ENCODE measurements at regions not wholly inside any gene's neighbourhood (a gene's known extent, or its start where the extent isn't known, plus 50 kb on each side); places are given as distances from the start of the nearest gene placed in this dataset.

GRCh38 chr4:85246055-85246454 is 228.9 kb upstream of the ARHGAP24 start:
- no peak for DNase-seq (ENCODE audit: low read depth in 4 of 4, low spot score in 2 of 4)

GRCh38 chr4:85250852-85251251 is 224.1 kb upstream of the ARHGAP24 start:
- no peak for DNase-seq (ENCODE audit: low read depth in 4 of 4, low spot score in 2 of 4)

GRCh38 chr4:85257817-85258370 is 217.1 kb upstream of the ARHGAP24 start:
- DNase-seq (ENCODE audit: low read depth in 4 of 4, low spot score in 2 of 4), result no peak

- DNase-seq (ENCODE audit: low read depth in 4 of 4, low spot score in 2 of 4), result no peak
These were observed 214.9 kb upstream of the ARHGAP24 start for GRCh38 chr4:85260064-85260463.

- DNase-seq (ENCODE audit: low read depth in 4 of 4, low spot score in 2 of 4), result no peak
These were observed 209.7 kb upstream of the ARHGAP24 start for GRCh38 chr4:85265234-85265633.

- DNase-seq (ENCODE audit: low read depth in 4 of 4, low spot score in 2 of 4), result no peak
These were observed 206.8 kb upstream of the ARHGAP24 start for GRCh38 chr4:85268188-85268587.

- no peak for DNase-seq (ENCODE audit: low read depth in 4 of 4, low spot score in 2 of 4)
These were observed 206.0 kb upstream of the ARHGAP24 start for GRCh38 chr4:85268961-85269360.

GRCh38 chr4:85274955-85275354 is 200.0 kb upstream of the ARHGAP24 start:
- no peak for DNase-seq (ENCODE audit: low read depth in 4 of 4, low spot score in 2 of 4)

- DNase-seq (ENCODE audit: low read depth in 4 of 4, low spot score in 2 of 4), result no peak
These were observed 194.0 kb upstream of the ARHGAP24 start for GRCh38 chr4:85280963-85281362.

GRCh38 chr4:85291226-85291625 is 183.7 kb upstream of the ARHGAP24 start:
- DNase-seq (ENCODE audit: low read depth in 4 of 4, low spot score in 2 of 4), result no peak

GRCh38 chr4:85298037-85298436 is 176.9 kb upstream of the ARHGAP24 start:
- no peak for DNase-seq (ENCODE audit: low read depth in 4 of 4, low spot score in 2 of 4)

GRCh38 chr4:85302193-85302736 is 172.7 kb upstream of the ARHGAP24 start:
- DNase-seq (ENCODE audit: low read depth in 4 of 4, low spot score in 2 of 4), result no peak

- DNase-seq (ENCODE audit: low read depth in 4 of 4, low spot score in 2 of 4), result no peak
These were observed 172.2 kb upstream of the ARHGAP24 start for GRCh38 chr4:85302756-85303155.

- DNase-seq (ENCODE audit: low read depth in 4 of 4, low spot score in 2 of 4), result no peak
These were observed 156.5 kb upstream of the ARHGAP24 start for GRCh38 chr4:85318415-85318814.

- DNase-seq (ENCODE audit: low read depth in 4 of 4, low spot score in 2 of 4), result no peak
These were observed 116.1 kb upstream of the ARHGAP24 start for GRCh38 chr4:85358831-85359230.

- no peak for DNase-seq (ENCODE audit: low read depth in 4 of 4, low spot score in 2 of 4)
These were observed 112.4 kb upstream of the ARHGAP24 start for GRCh38 chr4:85362550-85362949.

GRCh38 chr4:85367815-85368214 is 107.1 kb upstream of the ARHGAP24 start:
- no peak for DNase-seq (ENCODE audit: low read depth in 4 of 4, low spot score in 2 of 4)

- no peak for DNase-seq (ENCODE audit: low read depth in 4 of 4, low spot score in 2 of 4)
These were observed 106.7 kb upstream of the ARHGAP24 start for GRCh38 chr4:85368240-85368639.

GRCh38 chr4:85368932-85369331 is 106.0 kb upstream of the ARHGAP24 start:
- no peak for DNase-seq (ENCODE audit: low read depth in 4 of 4, low spot score in 2 of 4)

- no peak for DNase-seq (ENCODE audit: low read depth in 4 of 4, low spot score in 2 of 4)
These were observed 105.1 kb upstream of the ARHGAP24 start for GRCh38 chr4:85369703-85370380.

GRCh38 chr4:85370400-85371032 is 104.4 kb upstream of the ARHGAP24 start:
- DNase-seq (ENCODE audit: low read depth in 4 of 4, low spot score in 2 of 4), result no peak

- no peak for DNase-seq (ENCODE audit: low read depth in 4 of 4, low spot score in 2 of 4)
These were observed 102.0 kb upstream of the ARHGAP24 start for GRCh38 chr4:85372966-85373365.

Measured in left renal cortex interstitium (tissue), 4 donors.